NCI-H345 treated with DMSO at 0.1 percent for 48 hours (cell line): ENCODE measurements at regions not wholly inside any gene's neighbourhood (a gene's known extent, or its start where the extent isn't known, plus 50 kb on each side); places are given as distances from the start of the nearest gene placed in this dataset.
"Not testable (repeated sequence)": the region's sequence is repeated elsewhere in the genome, so short reads cannot be mapped to it uniquely, and the experiment has no call there.

Experiments used
- DNase-seq: peaks from one replicate; lab custom pipeline; 2025; ENCODE audit not compliant: unreplicated experiment; lab: John Stamatoyannopoulos, UW

- DNase-seq = not testable (repeated sequence)
Observed at GRCh38 chr1:25007390-25008191, 77.5 kb upstream of the RUNX3 start.

- no peak for DNase-seq
Observed at GRCh38 chr1:25006770-25007169, 76.7 kb upstream of the RUNX3 start.

GRCh38 chr1:25004355-25004754 is 74.3 kb upstream of the RUNX3 start:
- DNase-seq = no peak

GRCh38 chr1:25003457-25004190 is 73.5 kb upstream of the RUNX3 start:
- no peak for DNase-seq

GRCh38 chr1:25003000-25003399 is 72.9 kb upstream of the RUNX3 start:
- no peak for DNase-seq

- no peak for DNase-seq
Observed at GRCh38 chr1:25001125-25001915, 71.2 kb upstream of the RUNX3 start.

- DNase-seq = no peak
Observed at GRCh38 chr1:24999906-25000305, 69.8 kb upstream of the RUNX3 start.

GRCh38 chr1:24999426-24999825 is 69.3 kb upstream of the RUNX3 start:
- DNase-seq = no peak

- DNase-seq = no peak
Observed at GRCh38 chr1:24998563-24999245, 68.6 kb upstream of the RUNX3 start.

GRCh38 chr1:24996983-24997893 is 67.2 kb upstream of the RUNX3 start:
- DNase-seq = no peak

- no peak for DNase-seq
Observed at GRCh38 chr1:24996456-24996855, 66.4 kb upstream of the RUNX3 start.

GRCh38 chr1:24995661-24996060 is 65.6 kb upstream of the RUNX3 start:
- DNase-seq = no peak

GRCh38 chr1:24995140-24995539 is 65.1 kb upstream of the RUNX3 start:
- DNase-seq = no peak

GRCh38 chr1:24993871-24994580 is 64.0 kb upstream of the RUNX3 start:
- DNase-seq = no peak

- DNase-seq = no peak
Observed at GRCh38 chr1:24992761-24993211, 62.7 kb upstream of the RUNX3 start.

GRCh38 chr1:24992124-24992760 is 62.2 kb upstream of the RUNX3 start:
- DNase-seq = no peak

GRCh38 chr1:24991697-24992096 is 61.6 kb upstream of the RUNX3 start:
- no peak for DNase-seq

GRCh38 chr1:24990779-24991641 is 60.9 kb upstream of the RUNX3 start:
- DNase-seq = no peak
